Bone marrow (tissue), 2 donors: ENCODE measurements at regions not wholly inside any gene's neighbourhood (a gene's known extent, or its start where the extent isn't known, plus 50 kb on each side); places are given as distances from the start of the nearest gene placed in this dataset.

ENCODE experiments used
- DNase-seq, 2 donors: peaks; one replicate each; lab custom pipeline; 2025; lab: John Stamatoyannopoulos, UW

- no peak for DNase-seq
Measured at GRCh38 chr12:91851741-91852477, 293.7 kb downstream of the BTG1 start.

GRCh38 chr12:91846466-91847055, 299.1 kb downstream of the BTG1 start:
- no peak for DNase-seq

GRCh38 chr12:91845365-91845764, 300.3 kb downstream of the BTG1 start:
- no peak for DNase-seq

GRCh38 chr12:91841822-91842221, 303.8 kb downstream of the BTG1 start:
- no peak for DNase-seq

- DNase-seq = no peak
Measured at GRCh38 chr12:91836696-91837095, 308.9 kb downstream of the BTG1 start.

GRCh38 chr12:91836264-91836663, 309.4 kb downstream of the BTG1 start:
- DNase-seq = no peak

- DNase-seq = no peak
Measured at GRCh38 chr12:91835693-91836092, 310.0 kb downstream of the BTG1 start.

GRCh38 chr12:91833780-91834359, 311.8 kb downstream of the BTG1 start:
- no peak for DNase-seq

GRCh38 chr12:91825999-91826398, 319.6 kb downstream of the BTG1 start:
- no peak for DNase-seq

- DNase-seq = no peak
Measured at GRCh38 chr12:91824991-91825390, 320.7 kb downstream of the BTG1 start.

- no peak for DNase-seq
Measured at GRCh38 chr12:91819132-91819447, 326.6 kb downstream of the BTG1 start.

- no peak for DNase-seq
Measured at GRCh38 chr12:91818227-91819131, 327.2 kb downstream of the BTG1 start.

- DNase-seq = no peak
Measured at GRCh38 chr12:91817517-91817916, 328.1 kb downstream of the BTG1 start.

GRCh38 chr12:91813701-91814100, 331.9 kb downstream of the BTG1 start:
- no peak for DNase-seq

- peak; percentile 3 to 29 for DNase-seq
Measured at GRCh38 chr12:91811481-91812287, 334.0 kb downstream of the BTG1 start.

GRCh38 chr12:91810531-91811451, 334.9 kb downstream of the BTG1 start:
- no peak for DNase-seq

- no peak for DNase-seq
Measured at GRCh38 chr12:91810077-91810476, 335.6 kb downstream of the BTG1 start.

GRCh38 chr12:91805031-91805430, 340.6 kb downstream of the BTG1 start:
- no peak for DNase-seq

GRCh38 chr12:91804533-91804932, 341.1 kb downstream of the BTG1 start:
- no peak for DNase-seq

- no peak for DNase-seq
Measured at GRCh38 chr12:91801048-91801447, 344.6 kb downstream of the BTG1 start.

GRCh38 chr12:91793676-91794075, 352.0 kb downstream of the BTG1 start:
- no peak for DNase-seq
